ENCODE measurements at regions not wholly inside any gene's neighbourhood (a gene's known extent, or its start where the extent isn't known, plus 50 kb on each side); places are given as distances from the start of the nearest gene placed in this dataset.

GRCh38 chr5:8329773-8330172 lies 460.8 kb downstream of the MTRR start:
- CTCF ChIA-PET = no interaction called here
- no peak for DNase-seq (ENCODE audit: low read depth, low spot score)
- no peaks in the 10 kb centered on the region for H4K20me1 ChIP-seq (ENCODE audit: insufficient read depth)

GRCh38 chr5:8332666-8333445 lies 463.9 kb downstream of the MTRR start:
- Histone ChIP-seq H3K27ac (ENCODE audit: low read depth, low read length) (no peak overlapping the region), H3K4me1 (ENCODE audit: control insufficient read depth in 1 of 2, insufficient read depth in 2 of 2, low read length in 2 of 2) (no peaks in the 10 kb centered on the region), H3K9me3 (ENCODE audit: control insufficient read depth in 1 of 2, insufficient read depth in 1 of 2, low read depth in 1 of 2, low read length in 2 of 2) (peaks cover 3 to 11% of the 10 kb centered on the region in 2 experiments; a peak in 2 of 4 replicates), H3K9ac (ENCODE audit: low read length) (no peak overlapping the region), H3K79me2 (ENCODE audit: insufficient read depth, low read length) (no peaks in the 10 kb centered on the region), H3K4me3 (replicated peaks in 1 of 2; ENCODE audit: low read depth in 1 of 2, low read length in 2 of 2) (no peak overlapping the region), H4K20me1 (ENCODE audit: insufficient read depth) (no peaks in the 10 kb centered on the region), H2AFZ (ENCODE audit: low read depth, low read length, poor library complexity, severe bottlenecking) (no peak overlapping the region), H3K27me3 (ENCODE audit: insufficient read depth, low read length) (no peaks in the 10 kb centered on the region), H3K4me2 (ENCODE audit: low read length) (no peak overlapping the region), H3K9me2 (ENCODE audit: insufficient read depth) (no peaks in the 10 kb centered on the region), H3K36me3 (ENCODE audit: control insufficient read depth in 1 of 2, insufficient read depth in 2 of 2, low read length in 2 of 2) (no peaks in the 10 kb centered on the region)
- TF ChIP-seq SIN3A (IDR thresholded peaks at IDR 0.05; ENCODE audit: low read depth) = no peak
- TF ChIP-seq, protein P1, sequence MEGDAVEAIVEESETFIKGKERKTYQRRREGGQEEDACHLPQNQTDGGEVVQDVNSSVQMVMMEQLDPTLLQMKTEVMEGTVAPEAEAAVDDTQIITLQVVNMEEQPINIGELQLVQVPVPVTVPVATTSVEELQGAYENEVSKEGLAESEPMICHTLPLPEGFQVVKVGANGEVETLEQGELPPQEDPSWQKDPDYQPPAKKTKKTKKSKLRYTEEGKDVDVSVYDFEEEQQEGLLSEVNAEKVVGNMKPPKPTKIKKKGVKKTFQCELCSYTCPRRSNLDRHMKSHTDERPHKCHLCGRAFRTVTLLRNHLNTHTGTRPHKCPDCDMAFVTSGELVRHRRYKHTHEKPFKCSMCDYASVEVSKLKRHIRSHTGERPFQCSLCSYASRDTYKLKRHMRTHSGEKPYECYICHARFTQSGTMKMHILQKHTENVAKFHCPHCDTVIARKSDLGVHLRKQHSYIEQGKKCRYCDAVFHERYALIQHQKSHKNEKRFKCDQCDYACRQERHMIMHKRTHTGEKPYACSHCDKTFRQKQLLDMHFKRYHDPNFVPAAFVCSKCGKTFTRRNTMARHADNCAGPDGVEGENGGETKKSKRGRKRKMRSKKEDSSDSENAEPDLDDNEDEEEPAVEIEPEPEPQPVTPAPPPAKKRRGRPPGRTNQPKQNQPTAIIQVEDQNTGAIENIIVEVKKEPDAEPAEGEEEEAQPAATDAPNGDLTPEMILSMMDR (IDR thresholded peaks at IDR 0.05 in 2 of 3, conservative IDR thresholded peaks at IDR 0.05 in 1 of 3; ENCODE audit: borderline replicate concordance in 1 of 3, insufficient read depth in 1 of 3, low read depth in 2 of 3, low read length in 2 of 3) = no peak
- TF ChIP-seq SP1 (IDR thresholded peaks at IDR 0.05; ENCODE audit: low read depth) = no peak
- TF ChIP-seq EZH2 (IDR thresholded peaks at IDR 0.05) = no peak
- no peak for TF ChIP-seq RAD21 (IDR thresholded peaks at IDR 0.05; ENCODE audit: low read depth)
- TF ChIP-seq, protein P2, sequence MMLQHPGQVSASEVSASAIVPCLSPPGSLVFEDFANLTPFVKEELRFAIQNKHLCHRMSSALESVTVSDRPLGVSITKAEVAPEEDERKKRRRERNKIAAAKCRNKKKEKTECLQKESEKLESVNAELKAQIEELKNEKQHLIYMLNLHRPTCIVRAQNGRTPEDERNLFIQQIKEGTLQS (IDR thresholded peaks at IDR 0.05) = no peak
- no peak for TF ChIP-seq SRF (IDR thresholded peaks at IDR 0.05; ENCODE audit: low read depth)
- no peak for TF ChIP-seq ELF1 (IDR thresholded peaks at IDR 0.05; ENCODE audit: borderline replicate concordance, low read depth)
- intact Hi-C loops (cut with micrococcal nuclease) = no loop called here
- no peak for ATAC-seq
- POLR2A ChIA-PET = no interaction called here
- no peak for DNase-seq (ENCODE audit: low read depth, low spot score)
- CTCF ChIA-PET = no interaction called here
- RAD21 ChIA-PET (ENCODE audit: low non-redundant PET in 1 of 2, low total read pairs in 2 of 2, uncharacterized antibody in 2 of 2, unreplicated experiment in 2 of 2) = no interaction called here
- no TSS peak for BruUV-seq (replicated peaks)

More at GRCh38 chr5:8329773-8330172, 460.8 kb downstream of the MTRR start:
- TF ChIP-seq MAX (IDR thresholded peaks at IDR 0.05) (no peak), FOSL1 (IDR thresholded peaks at IDR 0.05; ENCODE audit: low read depth) (no peak)
- Histone ChIP-seq H3K9ac (ENCODE audit: low read length) (no peak overlapping the region), H3K36me3 (ENCODE audit: control insufficient read depth in 1 of 2, insufficient read depth in 2 of 2, low read length in 2 of 2) (no peaks in the 10 kb centered on the region), H3K27ac (ENCODE audit: low read depth, low read length) (no peak overlapping the region), H3K4me1 (ENCODE audit: control insufficient read depth in 1 of 2, insufficient read depth in 2 of 2, low read length in 2 of 2) (no peaks in the 10 kb centered on the region), H3K4me3 (replicated peaks in 1 of 2; ENCODE audit: low read depth in 1 of 2, low read length in 2 of 2) (no peak overlapping the region), H2AFZ (ENCODE audit: low read depth, low read length, poor library complexity, severe bottlenecking) (no peak overlapping the region), H3K9me2 (ENCODE audit: insufficient read depth) (no peaks in the 10 kb centered on the region), H3K79me2 (ENCODE audit: insufficient read depth, low read length) (no peaks in the 10 kb centered on the region), H3K4me2 (ENCODE audit: low read length) (no peak overlapping the region), H3K9me3 (ENCODE audit: control insufficient read depth in 1 of 2, insufficient read depth in 1 of 2, low read depth in 1 of 2, low read length in 2 of 2) (peaks cover 3 to 22% of the 10 kb centered on the region in 2 experiments; a peak in 3 of 4 replicates), H3K27me3 (ENCODE audit: insufficient read depth, low read length) (no peaks in the 10 kb centered on the region)
- no peak for ATAC-seq
- intact Hi-C loops (cut with micrococcal nuclease) = no loop called here
- no TSS peak for BruUV-seq (replicated peaks)
- POLR2A ChIA-PET = no interaction called here
- RAD21 ChIA-PET (ENCODE audit: low non-redundant PET in 1 of 2, low total read pairs in 2 of 2, uncharacterized antibody in 2 of 2, unreplicated experiment in 2 of 2) = no interaction called here
